ENCODE measurements at regions not wholly inside any gene's neighbourhood (a gene's known extent, or its start where the extent isn't known, plus 50 kb on each side); places are given as distances from the start of the nearest gene placed in this dataset.

- no peak for TF ChIP-seq CTCF (IDR thresholded peaks at IDR 0.05 in 4 of 5, conservative IDR thresholded peaks at IDR 0.05 in 1 of 5)
- TF ChIP-seq POLR2A (IDR thresholded peaks at IDR 0.05) = no peak
These were observed 98.0 kb upstream of the SLC44A3 start for GRCh38 chr1:94722181-94722580.
